Suprapubic skin (tissue), 3 donors: ENCODE measurements at regions not wholly inside any gene's neighbourhood (a gene's known extent, or its start where the extent isn't known, plus 50 kb on each side); places are given as distances from the start of the nearest gene placed in this dataset.

ENCODE experiments used
- CTCF ChIP-seq, 2 donors: fragments of 200-600 bp in 1 of 2; fragments of 450-650 bp in 1 of 2; sonication (generic) in 1 of 2; IDR thresholded peaks; one replicate each; pipeline ENCODE4 v1.5.1; 2016 to 2019; ENCODE audit warnings: antibody characterized with exemption in 2 of 2, mild to moderate bottlenecking in 1 of 2, moderate library complexity in 1 of 2
- EP300 ChIP-seq: sonication (generic); formaldehyde crosslinking; IDR thresholded peaks from one replicate; pipeline ENCODE4 v1.6.1; 2017; ENCODE audit warnings: antibody characterized with exemption

DNA sequence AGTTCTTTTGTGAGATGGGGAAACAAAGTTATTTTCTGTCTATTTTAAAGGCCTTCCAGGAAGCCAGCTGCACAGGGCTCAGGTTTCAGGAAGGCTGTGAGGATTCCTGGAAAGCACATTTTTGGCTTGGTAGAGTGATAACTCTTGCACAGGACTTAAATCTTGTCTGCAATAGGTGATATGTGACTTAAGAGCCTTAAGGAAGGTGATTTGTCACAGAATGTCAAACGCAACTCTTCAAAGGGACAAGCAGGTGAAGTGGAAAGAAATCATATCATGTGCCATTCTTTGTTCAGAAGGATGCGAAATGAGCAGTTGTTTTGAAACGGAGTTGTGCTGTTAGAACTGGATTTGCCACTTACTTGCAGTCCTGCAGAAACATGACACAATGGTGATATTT lies 459.3 kb downstream of the MAT2B start:
- TF ChIP-seq CTCF (IDR thresholded peaks at IDR 0.05) (no peak), EP300 (no peak)
